ENCODE measurements at regions not wholly inside any gene's neighbourhood (a gene's known extent, or its start where the extent isn't known, plus 50 kb on each side); places are given as distances from the start of the nearest gene placed in this dataset.

- no peak for TF ChIP-seq POLR2AphosphoS5 (IDR thresholded peaks at IDR 0.05; ENCODE audit: low read depth)
- no peak for TF ChIP-seq CTCF (IDR thresholded peaks at IDR 0.05; ENCODE audit: insufficient read depth, low read length)
- TF ChIP-seq REST (IDR thresholded peaks at IDR 0.05; ENCODE audit: insufficient replicate concordance, low read depth) = no peak
- TF ChIP-seq GABPA (IDR thresholded peaks at IDR 0.05; ENCODE audit: low read depth) = no peak
- no peak for TF ChIP-seq SPI1 (IDR thresholded peaks at IDR 0.05; ENCODE audit: borderline replicate concordance, low read depth)
Observed at GRCh38 chr16:35750157-35750689, 2290.8 kb downstream of the TP53TG3F start.
